Testis (tissue), 2 donors: ENCODE measurements at regions not wholly inside any gene's neighbourhood (a gene's known extent, or its start where the extent isn't known, plus 50 kb on each side); places are given as distances from the start of the nearest gene placed in this dataset.

ENCODE experiments used
- POLR2A ChIP-seq: fragments of 450-650 bp; IDR thresholded peaks from one replicate; pipeline ENCODE4 v1.6.1; 2017; ENCODE audit warnings: antibody characterized with exemption, mild to moderate bottlenecking, moderate library complexity
- TF ChIP-seq, protein P1 (sequence below), 3 experiments: fragments of 450-650 bp in 2 of 3; fragments of 200-600 bp in 1 of 3; sonication (generic) in 1 of 3; IDR thresholded peaks; one replicate each; pipeline ENCODE4 v1.5.1; 2016 to 2019; ENCODE audit warnings: antibody characterized with exemption in 3 of 3, mild to moderate bottlenecking in 2 of 3, moderate library complexity in 1 of 3

DNA sequence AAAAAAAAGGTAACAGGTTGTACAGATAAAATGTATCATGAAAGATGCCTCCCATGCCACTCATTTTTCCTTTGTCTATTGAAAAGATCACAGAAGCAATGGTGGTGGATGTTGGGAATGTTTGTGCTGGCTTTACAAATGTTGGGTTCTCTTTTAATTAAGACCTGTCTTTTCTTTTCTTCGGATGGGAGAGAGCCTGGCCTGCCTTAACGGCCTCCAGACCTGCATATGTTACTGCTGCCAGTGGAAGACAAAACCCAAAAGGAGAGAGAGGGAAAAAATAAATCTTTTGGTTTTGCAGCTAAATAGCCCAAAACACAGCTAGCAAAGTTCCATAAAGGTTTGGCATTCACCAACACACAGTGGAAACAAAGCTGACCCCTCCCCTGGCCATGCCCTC is 50.5 kb upstream of the FZD7 start:
- TF ChIP-seq, protein P1, sequence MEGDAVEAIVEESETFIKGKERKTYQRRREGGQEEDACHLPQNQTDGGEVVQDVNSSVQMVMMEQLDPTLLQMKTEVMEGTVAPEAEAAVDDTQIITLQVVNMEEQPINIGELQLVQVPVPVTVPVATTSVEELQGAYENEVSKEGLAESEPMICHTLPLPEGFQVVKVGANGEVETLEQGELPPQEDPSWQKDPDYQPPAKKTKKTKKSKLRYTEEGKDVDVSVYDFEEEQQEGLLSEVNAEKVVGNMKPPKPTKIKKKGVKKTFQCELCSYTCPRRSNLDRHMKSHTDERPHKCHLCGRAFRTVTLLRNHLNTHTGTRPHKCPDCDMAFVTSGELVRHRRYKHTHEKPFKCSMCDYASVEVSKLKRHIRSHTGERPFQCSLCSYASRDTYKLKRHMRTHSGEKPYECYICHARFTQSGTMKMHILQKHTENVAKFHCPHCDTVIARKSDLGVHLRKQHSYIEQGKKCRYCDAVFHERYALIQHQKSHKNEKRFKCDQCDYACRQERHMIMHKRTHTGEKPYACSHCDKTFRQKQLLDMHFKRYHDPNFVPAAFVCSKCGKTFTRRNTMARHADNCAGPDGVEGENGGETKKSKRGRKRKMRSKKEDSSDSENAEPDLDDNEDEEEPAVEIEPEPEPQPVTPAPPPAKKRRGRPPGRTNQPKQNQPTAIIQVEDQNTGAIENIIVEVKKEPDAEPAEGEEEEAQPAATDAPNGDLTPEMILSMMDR (IDR thresholded peaks at IDR 0.05), result no peak
- no peak for TF ChIP-seq POLR2A
